ENCODE measurements at regions not wholly inside any gene's neighbourhood (a gene's known extent, or its start where the extent isn't known, plus 50 kb on each side); places are given as distances from the start of the nearest gene placed in this dataset.
"Not testable (repeated sequence)": the region's sequence is repeated elsewhere in the genome, so short reads cannot be mapped to it uniquely, and the experiment has no call there.

- DNase-seq (ENCODE audit: low read depth), result no peak
- H3K4me1 ChIP-seq (ENCODE audit: control insufficient read depth, insufficient read depth, low read length), result peaks cover 7% of the 10 kb centered on the region
- H3K36me3 ChIP-seq (ENCODE audit: control insufficient read depth, insufficient read depth, low read length, severe bottlenecking), result no peaks in the 10 kb centered on the region
- H3K4me3 ChIP-seq (ENCODE audit: low read length), result no peak overlapping the region
- no peak overlapping the region for H3K9ac ChIP-seq (ENCODE audit: low read length)
- H3K9me3 ChIP-seq (ENCODE audit: control insufficient read depth, low read length), result no peaks in the 10 kb centered on the region
- no peaks in the 10 kb centered on the region for H3K27me3 ChIP-seq (replicated peaks; ENCODE audit: control insufficient read depth, insufficient read depth, low read length)
Observed at GRCh38 chr3:28606283-28606682, 257.7 kb upstream of the AZI2 start.

- H3K36me3 ChIP-seq (ENCODE audit: control insufficient read depth, insufficient read depth, low read length, severe bottlenecking), result no peaks in the 10 kb centered on the region
- no peak for DNase-seq (ENCODE audit: low read depth)
- no peak overlapping the region for H3K9ac ChIP-seq (ENCODE audit: low read length)
- H3K4me1 ChIP-seq (ENCODE audit: control insufficient read depth, insufficient read depth, low read length), result peaks cover 29% of the 10 kb centered on the region
- no peaks in the 10 kb centered on the region for H3K27me3 ChIP-seq (replicated peaks; ENCODE audit: control insufficient read depth, insufficient read depth, low read length)
- no peak overlapping the region for H3K4me3 ChIP-seq (ENCODE audit: low read length)
- no peaks in the 10 kb centered on the region for H3K9me3 ChIP-seq (ENCODE audit: control insufficient read depth, low read length)
Observed at GRCh38 chr3:28612232-28612631, 263.6 kb upstream of the AZI2 start.

DNA sequence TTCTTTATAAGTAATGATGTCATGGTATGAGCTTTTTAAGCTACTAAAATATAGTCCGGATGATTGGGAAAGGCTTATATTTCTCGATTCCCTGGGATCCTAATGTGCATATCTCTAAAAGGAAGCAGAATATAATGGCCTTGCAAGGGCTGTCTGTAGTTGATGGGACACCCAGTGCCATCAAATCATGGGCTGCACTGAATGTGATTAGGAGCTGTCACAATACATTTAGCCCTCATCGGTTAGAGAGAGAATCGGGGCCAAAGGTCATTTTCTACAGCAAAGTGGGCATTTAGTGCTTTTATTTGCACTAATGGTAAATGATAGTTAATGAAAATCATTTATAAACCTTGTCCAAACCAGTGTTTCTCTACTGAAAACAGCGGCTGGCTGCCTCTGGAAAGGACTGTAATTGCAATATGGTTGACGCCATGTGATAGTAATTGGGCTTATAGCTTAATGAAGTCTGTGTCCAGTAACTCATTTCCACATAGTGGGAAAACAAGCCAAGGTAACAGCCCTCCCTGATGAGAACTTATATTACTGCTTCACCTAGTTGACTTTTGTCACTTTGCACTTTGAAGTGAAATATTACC lies 265.0 kb upstream of the AZI2 start:
- Histone ChIP-seq H3K9me3 (ENCODE audit: control insufficient read depth, low read length) (no peaks in the 10 kb centered on the region), H3K9ac (ENCODE audit: low read length) (no peak overlapping the region)

DNA sequence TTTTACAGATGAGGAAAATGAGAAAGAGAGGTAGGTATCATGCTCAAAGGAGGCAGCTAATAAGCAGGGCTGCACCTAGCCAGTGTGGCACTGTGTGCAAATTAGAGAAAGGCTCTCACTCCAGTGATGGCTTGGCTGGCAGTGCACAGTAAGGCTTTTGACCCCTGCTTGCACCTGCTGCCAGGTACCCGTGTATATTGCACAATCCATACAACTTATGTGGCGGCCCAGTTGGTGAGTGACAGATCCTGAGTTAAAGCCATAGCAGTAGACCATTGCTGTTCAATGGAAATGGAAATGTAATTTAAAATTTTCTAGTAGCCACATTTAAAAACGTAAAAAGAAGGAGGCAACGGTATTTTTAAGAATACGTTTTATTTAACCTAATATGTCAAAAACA lies 266.4 kb upstream of the AZI2 start:
- peaks cover 22% of the 10 kb centered on the region for H3K4me1 ChIP-seq (ENCODE audit: control insufficient read depth, insufficient read depth, low read length)
- H3K36me3 ChIP-seq (ENCODE audit: control insufficient read depth, insufficient read depth, low read length, severe bottlenecking), result no peaks in the 10 kb centered on the region
- H3K4me3 ChIP-seq (ENCODE audit: low read length), result no peak overlapping the region
- DNase-seq (ENCODE audit: low read depth), result no peak
- no peak overlapping the region for H3K9ac ChIP-seq (ENCODE audit: low read length)
- no peaks in the 10 kb centered on the region for H3K9me3 ChIP-seq (ENCODE audit: control insufficient read depth, low read length)
- H3K27me3 ChIP-seq (replicated peaks; ENCODE audit: control insufficient read depth, insufficient read depth, low read length), result no peaks in the 10 kb centered on the region

More for the DNA sequence above, 265.0 kb upstream of the AZI2 start:
- DNase-seq (ENCODE audit: low read depth), result no peak
- Histone ChIP-seq H3K4me1 (ENCODE audit: control insufficient read depth, insufficient read depth, low read length) (peaks cover 22% of the 10 kb centered on the region), H3K4me3 (ENCODE audit: low read length) (no peak overlapping the region), H3K36me3 (ENCODE audit: control insufficient read depth, insufficient read depth, low read length, severe bottlenecking) (no peaks in the 10 kb centered on the region), H3K27me3 (replicated peaks; ENCODE audit: control insufficient read depth, insufficient read depth, low read length) (no peaks in the 10 kb centered on the region)

DNA sequence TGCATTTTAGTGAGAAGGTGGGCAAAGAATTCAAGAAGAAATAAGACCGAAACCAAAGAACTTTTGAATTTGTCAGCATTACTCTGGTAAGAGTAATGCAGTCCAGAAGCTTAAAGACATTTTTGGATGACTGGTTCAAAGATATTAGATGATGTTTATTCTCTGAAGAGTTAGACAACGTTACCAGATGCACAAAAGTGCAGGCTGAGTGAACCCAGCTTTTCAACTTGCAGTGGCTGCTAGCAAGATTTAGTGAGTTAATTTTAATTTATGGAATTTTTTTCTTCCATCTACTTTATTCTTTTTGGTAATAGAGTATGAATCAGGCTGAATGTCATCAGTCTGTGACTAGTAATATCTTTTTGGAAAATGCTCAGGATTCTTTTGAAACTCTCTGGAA lies 267.3 kb upstream of the AZI2 start:
- Histone ChIP-seq H3K27me3 (replicated peaks; ENCODE audit: control insufficient read depth, insufficient read depth, low read length) (no peaks in the 10 kb centered on the region), H3K4me1 (ENCODE audit: control insufficient read depth, insufficient read depth, low read length) (peaks cover 22% of the 10 kb centered on the region), H3K9me3 (ENCODE audit: control insufficient read depth, low read length) (no peaks in the 10 kb centered on the region), H3K4me3 (ENCODE audit: low read length) (no peak overlapping the region), H3K36me3 (ENCODE audit: control insufficient read depth, insufficient read depth, low read length, severe bottlenecking) (no peaks in the 10 kb centered on the region), H3K9ac (ENCODE audit: low read length) (no peak overlapping the region)
- DNase-seq (ENCODE audit: low read depth), result no peak

GRCh38 chr3:28617821-28618220 lies 269.2 kb upstream of the AZI2 start:
- no peak for DNase-seq (ENCODE audit: low read depth)
- Histone ChIP-seq H3K9ac (ENCODE audit: low read length) (no peak overlapping the region), H3K9me3 (ENCODE audit: control insufficient read depth, low read length) (no peaks in the 10 kb centered on the region), H3K4me3 (ENCODE audit: low read length) (no peak overlapping the region), H3K27me3 (replicated peaks; ENCODE audit: control insufficient read depth, insufficient read depth, low read length) (no peaks in the 10 kb centered on the region), H3K36me3 (ENCODE audit: control insufficient read depth, insufficient read depth, low read length, severe bottlenecking) (no peaks in the 10 kb centered on the region), H3K4me1 (ENCODE audit: control insufficient read depth, insufficient read depth, low read length) (peaks cover 19% of the 10 kb centered on the region)

DNA sequence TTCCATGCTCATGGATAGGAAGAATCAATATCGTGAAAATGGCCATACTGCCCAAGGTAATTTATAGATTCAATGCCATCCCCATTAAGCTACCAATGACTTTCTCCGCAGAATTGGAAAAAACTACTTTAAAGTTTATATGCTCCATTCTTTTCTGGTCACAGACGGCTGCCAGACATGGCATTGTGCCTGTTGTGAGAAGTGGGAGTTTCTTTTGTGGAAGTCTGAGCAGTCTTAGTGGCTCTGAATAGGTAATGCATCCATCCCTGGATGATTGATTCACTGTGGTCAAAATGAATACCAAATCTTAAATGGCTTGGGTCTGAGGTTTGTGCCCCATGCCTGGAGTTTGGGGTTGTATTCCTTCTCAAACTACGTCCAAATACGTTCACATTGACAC lies 274.5 kb upstream of the AZI2 start:
- H3K27me3 ChIP-seq (replicated peaks; ENCODE audit: control insufficient read depth, insufficient read depth, low read length), result no peaks in the 10 kb centered on the region
- H3K4me3 ChIP-seq (ENCODE audit: low read length), result no peak overlapping the region
- H3K4me1 ChIP-seq (ENCODE audit: control insufficient read depth, insufficient read depth, low read length), result no peaks in the 10 kb centered on the region
- no peak overlapping the region for H3K9ac ChIP-seq (ENCODE audit: low read length)
- no peaks in the 10 kb centered on the region for H3K36me3 ChIP-seq (ENCODE audit: control insufficient read depth, insufficient read depth, low read length, severe bottlenecking)
- no peak for DNase-seq (ENCODE audit: low read depth)
- H3K9me3 ChIP-seq (ENCODE audit: control insufficient read depth, low read length), result no peaks in the 10 kb centered on the region

DNA sequence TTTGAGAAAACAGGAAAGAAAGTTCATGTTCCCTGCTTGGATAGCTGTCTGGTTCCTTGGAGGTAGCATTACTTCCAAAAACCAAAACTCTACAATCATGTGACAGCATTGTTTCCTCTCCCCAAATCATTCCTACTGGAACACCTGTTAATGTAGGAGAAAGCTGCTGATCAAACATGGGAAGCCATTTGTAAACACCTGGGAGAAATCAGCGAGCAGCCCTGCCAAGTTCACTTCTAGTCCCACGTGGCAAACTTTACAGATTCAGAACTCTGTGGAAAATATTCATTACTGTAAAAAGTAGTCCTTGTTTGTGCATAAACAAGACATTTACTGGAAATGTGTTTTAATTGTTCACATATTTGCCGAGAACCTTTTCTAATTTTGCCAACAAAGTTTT lies 275.5 kb upstream of the AZI2 start:
- H3K27me3 ChIP-seq (replicated peaks; ENCODE audit: control insufficient read depth, insufficient read depth, low read length), result no peaks in the 10 kb centered on the region
- no peak overlapping the region for H3K4me3 ChIP-seq (ENCODE audit: low read length)
- no peak overlapping the region for H3K9ac ChIP-seq (ENCODE audit: low read length)
- H3K9me3 ChIP-seq (ENCODE audit: control insufficient read depth, low read length), result no peaks in the 10 kb centered on the region
- no peak for DNase-seq (ENCODE audit: low read depth)
- no peaks in the 10 kb centered on the region for H3K4me1 ChIP-seq (ENCODE audit: control insufficient read depth, insufficient read depth, low read length)
- no peaks in the 10 kb centered on the region for H3K36me3 ChIP-seq (ENCODE audit: control insufficient read depth, insufficient read depth, low read length, severe bottlenecking)

- not testable (repeated sequence) for H3K9me3 ChIP-seq (ENCODE audit: control insufficient read depth, low read length); H3K4me1 ChIP-seq (ENCODE audit: control insufficient read depth, insufficient read depth, low read length); H3K27me3 ChIP-seq (replicated peaks; ENCODE audit: control insufficient read depth, insufficient read depth, low read length); H3K4me3 ChIP-seq (ENCODE audit: low read length); DNase-seq (ENCODE audit: low read depth); H3K36me3 ChIP-seq (ENCODE audit: control insufficient read depth, insufficient read depth, low read length, severe bottlenecking); H3K9ac ChIP-seq (ENCODE audit: low read length)
Observed at GRCh38 chr3:28627843-28628242, 279.2 kb upstream of the AZI2 start.

- H3K4me1 ChIP-seq (ENCODE audit: control insufficient read depth, insufficient read depth, low read length), result no peaks in the 10 kb centered on the region
- DNase-seq (ENCODE audit: low read depth), result no peak
- H3K9ac ChIP-seq (ENCODE audit: low read length), result no peak overlapping the region
- H3K9me3 ChIP-seq (ENCODE audit: control insufficient read depth, low read length), result no peaks in the 10 kb centered on the region
- H3K36me3 ChIP-seq (ENCODE audit: control insufficient read depth, insufficient read depth, low read length, severe bottlenecking), result no peaks in the 10 kb centered on the region
- H3K27me3 ChIP-seq (replicated peaks; ENCODE audit: control insufficient read depth, insufficient read depth, low read length), result no peaks in the 10 kb centered on the region
- no peak overlapping the region for H3K4me3 ChIP-seq (ENCODE audit: low read length)
Observed at GRCh38 chr3:28634019-28634418, 285.4 kb upstream of the AZI2 start.

DNA sequence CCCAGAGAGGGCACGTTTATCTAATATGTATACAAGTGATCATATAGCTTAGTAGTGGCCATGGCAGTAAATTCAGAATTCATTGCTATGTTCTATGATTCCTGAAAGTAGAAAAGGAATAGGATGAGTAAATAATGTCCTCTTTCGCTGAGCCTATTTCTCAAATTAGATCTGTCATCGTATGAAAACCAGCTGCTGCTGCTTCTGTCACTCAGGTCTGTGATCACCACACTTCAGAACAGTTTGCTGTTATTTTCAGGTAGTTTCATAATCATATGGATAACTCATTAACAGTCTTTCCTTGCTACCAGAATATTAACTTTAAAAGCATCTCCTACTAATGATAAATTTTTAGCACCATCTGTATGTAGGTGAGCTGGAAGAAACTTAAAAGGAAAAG lies 289.1 kb upstream of the AZI2 start:
- H3K9me3 ChIP-seq (ENCODE audit: control insufficient read depth, low read length), result no peaks in the 10 kb centered on the region
- no peaks in the 10 kb centered on the region for H3K27me3 ChIP-seq (replicated peaks; ENCODE audit: control insufficient read depth, insufficient read depth, low read length)
- H3K4me1 ChIP-seq (ENCODE audit: control insufficient read depth, insufficient read depth, low read length), result no peaks in the 10 kb centered on the region
- H3K36me3 ChIP-seq (ENCODE audit: control insufficient read depth, insufficient read depth, low read length, severe bottlenecking), result no peaks in the 10 kb centered on the region
- no peak overlapping the region for H3K9ac ChIP-seq (ENCODE audit: low read length)
- no peak overlapping the region for H3K4me3 ChIP-seq (ENCODE audit: low read length)
- no peak for DNase-seq (ENCODE audit: low read depth)

- Histone ChIP-seq H3K4me1 (ENCODE audit: control insufficient read depth, insufficient read depth, low read length) (no peaks in the 10 kb centered on the region), H3K4me3 (ENCODE audit: low read length) (no peak overlapping the region), H3K9ac (ENCODE audit: low read length) (no peak overlapping the region), H3K27me3 (replicated peaks; ENCODE audit: control insufficient read depth, insufficient read depth, low read length) (no peaks in the 10 kb centered on the region), H3K36me3 (ENCODE audit: control insufficient read depth, insufficient read depth, low read length, severe bottlenecking) (no peaks in the 10 kb centered on the region), H3K9me3 (ENCODE audit: control insufficient read depth, low read length) (no peaks in the 10 kb centered on the region)
- no peak for DNase-seq (ENCODE audit: low read depth)
Observed at GRCh38 chr3:28645149-28645548, 296.5 kb upstream of the AZI2 start.

Measured in adipocyte (in vitro differentiated cells).